Spleen (tissue), 11 donors: ENCODE measurements at regions not wholly inside any gene's neighbourhood (a gene's known extent, or its start where the extent isn't known, plus 50 kb on each side); places are given as distances from the start of the nearest gene placed in this dataset.

Source experiments
- DNase-seq: peaks from one replicate; pipeline ENCODE4 v3.0.0-alpha.2; 2020
- H3K27ac ChIP-seq, 8 donors: fragments of 200-600 bp; sonication (generic) in 7 of 8; 1 replicate in 4 of 8; 2 replicates in 4 of 8; pipeline versions ENCODE4 v1.5.0 to v1.8.0; 2016 to 2021; ENCODE audit warnings: inconsistent platforms in 4 of 8, mild to moderate bottlenecking in 4 of 8, moderate library complexity in 1 of 8
- H3K27me3 ChIP-seq, 7 donors: fragments of 200-600 bp; sonication (generic) in 6 of 7; replicated peaks in 1 of 7; 1 replicate in 4 of 7; 2 replicates in 3 of 7; pipeline versions ENCODE4 v1.5.0 to v1.8.0; 2016 to 2021; ENCODE audit warnings: inconsistent platforms in 3 of 7, mild to moderate bottlenecking in 1 of 7
- H3K36me3 ChIP-seq, 6 donors: fragments of 200-600 bp; sonication (generic) in 5 of 6; 1 replicate in 4 of 6; 2 replicates in 2 of 6; pipeline versions ENCODE4 v1.5.0 to v1.8.0; 2016 to 2021; ENCODE audit warnings: inconsistent platforms in 2 of 6
- H3K4me1 ChIP-seq, 6 donors: fragments of 200-600 bp; sonication (generic) in 5 of 6; 1 replicate in 3 of 6; 2 replicates in 3 of 6; pipeline versions ENCODE4 v1.5.0 to v1.8.0; 2016 to 2021; ENCODE audit warnings: inconsistent platforms in 3 of 6
- H3K4me3 ChIP-seq, 8 donors: fragments of 200-600 bp; sonication (generic) in 7 of 8; 1 replicate in 4 of 8; 2 replicates in 4 of 8; pipeline versions ENCODE4 v1.5.0 to v1.8.0; 2016 to 2021; ENCODE audit warnings: inconsistent platforms in 4 of 8, mild to moderate bottlenecking in 4 of 8, moderate library complexity in 2 of 8
- H3K9me3 ChIP-seq, 8 donors: fragments of 200-600 bp; sonication (generic) in 7 of 8; 1 replicate in 4 of 8; 2 replicates in 4 of 8; pipeline versions ENCODE4 v1.5.0 to v1.8.0; 2016 to 2021; ENCODE audit warnings: inconsistent platforms in 4 of 8
- CTCF ChIP-seq, 11 experiments: fragments of 200-600 bp in 7 of 11; fragments of 450-650 bp in 4 of 11; sonication (generic) in 4 of 11; IDR thresholded peaks in 8 of 11; conservative IDR thresholded peaks in 3 of 11; 1 replicate in 7 of 11; 2 replicates in 4 of 11; pipeline versions ENCODE4 v1.4.0 to v1.8.0; 2016 to 2021; ENCODE audit warnings: antibody characterized with exemption in 11 of 11, inconsistent platforms in 4 of 11, mild to moderate bottlenecking in 1 of 11
- POLR2A ChIP-seq, 3 donors: fragments of 450-650 bp; IDR thresholded peaks; one replicate each; pipeline ENCODE4 v1.5.1; 2017; ENCODE audit warnings: antibody characterized with exemption in 3 of 3, mild to moderate bottlenecking in 1 of 3
- POLR2AphosphoS5 ChIP-seq, 3 donors: sonication (generic); formaldehyde crosslinking; IDR thresholded peaks; one replicate each; pipeline ENCODE4 v1.5.1; 2017; ENCODE audit warnings: antibody characterized with exemption in 3 of 3
- WGBS, 5 donors: extraction: QIAGEN DNeasy Blood & Tissue Kit in 3 of 5; methylation state at CpG; one replicate each; pipeline versions ENCODE4 v1.1.5 to v1.1.7; 2013 to 2018; 5-methylcytosine and 5-hydroxymethylcytosine counted together
- intact Hi-C: fragments of 100-400 bp; cut with DNase I; formaldehyde crosslinking; loops from one replicate; pipeline ENCODE4 v1.15.0; 2023; ENCODE audit warnings: low total_unique reads
- donor health status: healthy with polysubstance abuse.
- donor health status: DM: no; HTN: no; CAD: no; lungs with moderate emphysema.
- donor health status: DM: no; HTN: no; CAD: no.
- donor health status: Bipolar disorder and iron deficiency.
- donor health status: healthy.
- donor health status: DM: no; HTN: no; CAD: no.
- donor health status: DM: yes; HTN: yes; CAD: no.

DNA sequence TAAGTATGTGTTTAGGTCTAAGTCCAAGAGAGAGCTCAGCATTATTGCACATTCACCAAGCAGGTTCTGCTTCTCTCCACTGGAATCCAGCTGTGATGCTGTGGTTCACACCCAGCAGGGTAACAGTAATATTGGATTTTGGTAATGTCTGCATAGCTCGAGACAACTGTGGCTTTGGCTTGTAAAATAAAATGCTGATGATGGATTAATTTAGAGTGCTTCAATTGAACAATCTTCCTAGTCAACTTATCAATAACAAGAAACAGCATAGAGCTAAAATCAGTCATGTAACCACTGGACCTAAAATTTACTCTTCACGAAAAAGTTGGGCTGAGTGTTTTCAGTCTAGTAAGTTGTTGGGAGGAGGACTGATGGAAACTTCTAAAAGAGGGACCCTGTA lies 709.2 kb downstream of the TYW1 start:
- WGBS, 5 donors, result 49 to 60% (median 52%) methylated on average over 2 of the region's 2 CpGs
- intact Hi-C loops, result no loop called here
- Histone ChIP-seq H3K4me3 (no peak overlapping the region), H3K27me3 (no peaks in the 10 kb centered on the region), H3K36me3 (no peaks in the 10 kb centered on the region), H3K4me1 (no peaks in the 10 kb centered on the region), H3K27ac (no peak overlapping the region), H3K9me3 (peaks cover 0 to 73% (median 27%) of the 10 kb centered on the region in 8 donors)
- TF ChIP-seq POLR2AphosphoS5 (IDR thresholded peaks at IDR 0.05) (no peak), CTCF (IDR thresholded peaks at IDR 0.05 in 8 of 11, conservative IDR thresholded peaks at IDR 0.05 in 3 of 11) (no peak), POLR2A (IDR thresholded peaks at IDR 0.05) (no peak)
- DNase-seq, result no peak

DNA sequence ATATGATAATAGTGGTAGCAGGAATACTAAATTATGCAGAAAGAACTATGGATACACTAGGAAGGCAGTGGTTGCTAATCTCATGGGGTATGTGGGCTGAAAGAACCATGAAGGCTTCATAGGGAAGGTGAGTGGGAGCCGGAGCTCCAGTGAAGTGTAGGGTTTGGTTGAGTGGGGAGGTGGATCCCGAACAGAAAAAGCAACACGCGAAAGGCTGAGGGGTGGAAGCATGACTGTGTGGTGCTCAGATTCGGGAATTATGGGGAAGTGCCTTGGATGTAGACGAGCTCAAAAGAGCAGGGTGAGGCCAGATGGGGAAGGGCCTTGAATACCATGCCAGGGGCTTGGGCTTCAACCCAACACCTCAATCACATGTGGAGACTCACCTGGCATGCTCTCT lies 715.1 kb downstream of the TYW1 start:
- peaks cover 0 to 4% (median 0%) of the 10 kb centered on the region in 7 donors for H3K27me3 ChIP-seq
- no peak for DNase-seq
- intact Hi-C loops, result no loop called here
- no peaks in the 10 kb centered on the region for H3K36me3 ChIP-seq
- TF ChIP-seq CTCF (IDR thresholded peaks at IDR 0.05 in 8 of 11, conservative IDR thresholded peaks at IDR 0.05 in 3 of 11), result no peak
- TF ChIP-seq POLR2A (IDR thresholded peaks at IDR 0.05), result no peak
- no peak for TF ChIP-seq POLR2AphosphoS5 (IDR thresholded peaks at IDR 0.05)
- H3K27ac ChIP-seq, result no peak overlapping the region
- H3K4me1 ChIP-seq, result no peaks in the 10 kb centered on the region
- H3K9me3 ChIP-seq, result peaks cover 0 to 68% (median 20%) of the 10 kb centered on the region in 8 donors
- no peak overlapping the region for H3K4me3 ChIP-seq
- WGBS, 5 donors, result 73 to 83% (median 79%) methylated on average over 6 of the region's 6 CpGs

- WGBS, 5 donors, result 65 to 73% (median 71%) methylated on average over 13 of the region's 13 CpGs
- DNase-seq, result no peak
- intact Hi-C loops, result no loop called here
Observed at GRCh38 chr7:67713451-67714056, 716.9 kb downstream of the TYW1 start.

More at GRCh38 chr7:67713451-67714056, 716.9 kb downstream of the TYW1 start:
- peaks cover 0 to 4% (median 0%) of the 10 kb centered on the region in 7 donors for H3K27me3 ChIP-seq
- H3K4me3 ChIP-seq, result no peak overlapping the region
- no peak overlapping the region for H3K27ac ChIP-seq
- peaks cover 0 to 49% (median 18%) of the 10 kb centered on the region in 8 donors for H3K9me3 ChIP-seq
- H3K4me1 ChIP-seq, result no peaks in the 10 kb centered on the region
- no peaks in the 10 kb centered on the region for H3K36me3 ChIP-seq
- no peak for TF ChIP-seq POLR2AphosphoS5 (IDR thresholded peaks at IDR 0.05)
- no peak for TF ChIP-seq CTCF (IDR thresholded peaks at IDR 0.05 in 8 of 11, conservative IDR thresholded peaks at IDR 0.05 in 3 of 11)
- no peak for TF ChIP-seq POLR2A (IDR thresholded peaks at IDR 0.05)
